Amniotic epithelial cell (primary cell): ENCODE measurements at regions not wholly inside any gene's neighbourhood (a gene's known extent, or its start where the extent isn't known, plus 50 kb on each side); places are given as distances from the start of the nearest gene placed in this dataset.
"Not testable (repeated sequence)": the region's sequence is repeated elsewhere in the genome, so short reads cannot be mapped to it uniquely, and the experiment has no call there.

Experiments used
- DNase-seq: peaks from one replicate; pipeline ENCODE4 v3.0.0-alpha.2; 2010; ENCODE audit warnings: low read depth

DNA sequence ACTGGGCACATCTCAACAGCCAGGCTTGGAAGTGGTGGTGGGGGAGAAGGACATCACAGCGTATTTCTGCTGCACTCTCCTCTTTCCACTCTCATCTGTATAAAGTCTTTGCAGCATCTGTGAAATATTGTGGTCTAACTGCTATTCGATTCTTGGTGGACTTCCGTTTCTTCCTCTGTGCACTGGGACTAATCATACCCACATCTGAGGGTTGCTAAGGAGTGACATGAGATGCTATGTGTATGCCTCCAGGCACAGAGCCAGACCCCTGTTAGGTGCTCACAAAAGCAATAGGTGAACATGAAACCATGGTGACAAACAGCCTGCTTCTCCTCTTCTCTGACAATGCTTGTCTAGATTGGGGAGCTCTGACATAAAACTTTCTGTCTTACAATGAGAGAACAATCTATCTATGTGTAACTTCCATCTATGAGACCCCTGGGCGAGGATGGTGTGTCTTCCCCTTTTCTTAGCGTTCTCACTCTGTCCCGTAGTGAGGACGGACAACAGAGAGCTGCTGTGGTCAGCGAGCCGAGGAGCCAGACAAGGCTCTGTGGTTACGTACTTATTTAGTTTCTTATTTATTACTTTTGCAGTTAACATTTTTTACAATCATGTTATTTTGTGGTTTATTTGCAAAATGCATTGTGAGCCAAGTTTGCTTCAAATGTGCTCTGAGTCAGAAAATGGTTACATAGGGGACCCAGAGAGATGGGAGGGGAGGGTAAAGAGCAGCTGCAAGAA is 196.7 kb upstream of the TPRG1 start:
- DNase-seq = peak; percentile 74

DNA sequence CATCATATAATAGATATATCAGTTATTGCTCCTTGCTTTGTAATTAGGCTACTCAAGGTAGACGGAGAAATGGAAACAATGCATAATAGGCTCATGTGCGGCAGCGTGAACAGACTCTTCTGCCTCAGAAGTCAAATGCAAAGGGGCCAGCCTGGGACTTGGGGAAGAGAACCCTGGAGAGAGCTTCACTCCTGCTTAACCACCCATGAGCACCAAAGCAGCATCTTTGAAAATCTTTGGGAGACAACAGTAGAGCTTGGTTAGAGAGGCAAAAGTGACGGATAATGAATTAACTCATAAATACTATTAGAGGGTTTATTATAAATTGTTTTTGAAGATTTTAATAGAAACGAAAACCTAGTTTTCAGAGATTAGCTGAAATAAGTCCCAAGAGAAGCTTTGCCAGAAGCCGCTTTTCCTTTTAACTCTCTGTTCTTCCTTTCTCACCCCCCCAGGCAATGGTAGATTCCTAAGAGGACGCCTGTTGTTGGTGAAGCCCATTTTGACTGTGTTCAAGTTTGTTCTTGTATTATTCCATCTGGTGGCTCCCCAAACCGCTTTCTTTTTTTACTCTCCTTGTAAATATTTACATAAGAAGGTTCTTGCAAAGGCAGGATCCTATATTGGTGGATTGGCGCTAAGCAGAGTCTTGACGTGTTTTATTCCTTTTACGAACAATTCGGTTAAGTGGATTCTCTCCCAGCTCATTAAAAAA is 196.0 kb upstream of the TPRG1 start:
- no peak for DNase-seq

DNA sequence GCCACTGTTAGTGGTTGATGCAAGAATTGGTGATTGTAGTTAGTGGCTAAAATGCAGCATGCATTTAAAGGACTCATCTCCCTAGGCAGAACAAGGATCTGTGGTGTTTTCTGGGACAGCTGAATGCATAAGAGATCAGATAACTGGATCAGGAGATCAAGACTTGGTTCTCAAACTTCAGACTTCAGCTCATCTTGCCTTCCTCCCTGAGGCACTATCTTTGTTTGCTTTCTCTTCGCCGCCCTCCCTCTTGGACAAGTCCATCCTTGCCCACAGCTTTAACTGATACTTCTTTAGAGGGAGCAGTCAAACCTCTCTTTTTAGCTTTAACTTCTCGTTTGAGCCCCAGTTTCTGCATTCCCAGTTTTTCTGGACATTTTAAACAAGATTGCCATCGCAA is 195.4 kb upstream of the TPRG1 start:
- DNase-seq = no peak

DNA sequence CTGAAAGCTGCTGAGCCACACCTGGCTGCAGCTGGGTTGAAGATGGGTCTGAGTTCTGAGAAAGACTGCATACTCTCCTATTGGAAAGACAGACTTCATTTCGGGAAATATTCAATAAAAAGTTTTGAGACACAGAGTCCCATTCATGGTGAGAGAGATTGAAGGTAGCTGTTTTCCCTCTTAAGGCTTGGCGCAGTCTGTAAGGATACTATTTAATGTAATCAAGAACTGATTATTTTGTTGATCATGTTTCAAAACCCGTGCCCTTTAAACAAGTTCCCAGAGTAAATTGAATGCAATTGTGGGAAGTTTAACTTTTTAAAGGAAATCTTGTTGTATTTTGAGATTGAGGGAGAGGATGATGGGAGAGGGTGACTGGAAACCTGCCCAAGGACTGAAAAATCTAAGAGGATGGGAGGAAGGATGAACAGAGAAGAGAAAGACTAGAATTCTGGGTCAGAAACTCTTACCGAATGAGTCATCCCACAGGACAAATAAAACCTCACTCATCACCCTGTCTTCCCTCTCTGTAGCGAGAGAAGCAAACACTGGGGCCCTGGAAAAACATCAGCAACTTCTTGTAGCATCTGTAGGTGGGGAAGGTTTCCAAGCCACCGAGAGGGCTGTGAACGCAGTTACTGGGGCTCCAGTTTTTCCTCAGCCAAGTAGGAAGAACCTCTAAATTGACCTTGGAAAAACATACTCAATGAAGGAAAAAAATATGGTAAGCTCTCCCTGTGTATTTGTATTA is 193.2 kb upstream of the TPRG1 start:
- peak; percentile 42 for DNase-seq

DNA sequence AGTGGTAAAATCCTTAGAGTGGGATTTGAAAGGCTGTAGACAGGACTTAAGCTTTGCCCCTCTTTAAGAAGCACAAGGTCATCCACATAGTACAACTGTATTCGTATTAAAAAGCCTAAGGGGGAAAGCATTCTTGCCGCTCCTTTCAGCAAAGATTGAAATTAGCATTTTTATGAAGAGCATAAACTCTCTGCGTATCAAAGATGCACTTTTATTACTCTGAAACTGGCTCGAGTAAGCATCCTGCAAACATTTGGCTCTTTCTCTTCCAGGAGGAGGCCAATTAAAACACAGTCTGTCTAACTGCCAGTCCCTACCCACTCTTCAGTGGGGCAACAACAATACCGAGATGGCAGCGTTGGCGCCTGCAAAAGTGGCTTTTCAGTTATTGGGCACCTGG is 192.5 kb upstream of the TPRG1 start:
- no peak for DNase-seq

DNA sequence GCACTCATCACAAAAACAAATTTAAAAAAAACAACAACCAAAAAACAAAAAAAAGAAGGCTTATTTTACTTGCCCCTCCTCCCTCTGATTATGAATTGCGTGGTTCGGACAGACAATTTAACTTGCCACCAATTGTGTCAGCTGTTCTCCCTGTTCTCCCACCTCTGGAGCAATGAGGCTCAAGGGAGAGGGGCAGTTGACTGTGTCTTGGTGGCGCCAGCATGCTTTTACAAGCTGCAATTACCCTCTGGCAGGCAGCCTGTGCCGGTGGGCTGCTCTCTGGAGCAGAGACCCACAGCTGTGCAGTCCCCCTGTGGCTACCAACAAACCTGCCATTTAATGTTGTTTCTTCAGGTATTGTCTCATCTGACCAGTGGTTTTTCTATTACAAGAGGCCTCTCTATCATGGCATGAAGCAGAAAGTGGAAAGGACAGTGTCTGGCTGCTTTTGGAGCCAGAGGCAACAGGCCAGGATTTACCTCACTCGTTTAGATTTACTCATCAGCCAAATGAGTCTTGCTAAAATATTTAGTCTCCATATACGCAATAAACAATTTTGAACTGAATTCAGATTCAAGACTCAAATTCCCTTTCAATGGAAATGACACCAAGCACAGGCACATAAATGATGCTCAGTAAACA is 192.0 kb upstream of the TPRG1 start:
- no peak for DNase-seq

DNA sequence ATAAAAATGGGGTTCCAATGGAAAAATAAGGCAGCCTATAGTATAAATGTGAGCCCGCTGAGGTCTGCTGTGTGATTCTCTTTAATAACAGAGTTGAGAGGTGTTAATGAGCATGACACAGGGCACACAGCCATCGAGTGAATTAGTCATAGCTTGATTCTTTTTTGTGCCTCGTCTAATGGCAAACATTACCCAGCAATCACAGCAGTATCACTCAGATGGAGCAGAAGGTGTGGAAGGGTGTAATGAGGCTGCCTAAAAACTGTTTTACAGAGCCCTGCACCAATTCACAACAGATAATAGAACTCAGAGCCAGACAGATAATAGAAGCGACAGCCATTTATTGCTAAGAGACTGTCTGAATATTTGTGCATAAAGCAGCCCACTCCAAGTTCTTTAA is 178.6 kb upstream of the TPRG1 start:
- no peak for DNase-seq

DNA sequence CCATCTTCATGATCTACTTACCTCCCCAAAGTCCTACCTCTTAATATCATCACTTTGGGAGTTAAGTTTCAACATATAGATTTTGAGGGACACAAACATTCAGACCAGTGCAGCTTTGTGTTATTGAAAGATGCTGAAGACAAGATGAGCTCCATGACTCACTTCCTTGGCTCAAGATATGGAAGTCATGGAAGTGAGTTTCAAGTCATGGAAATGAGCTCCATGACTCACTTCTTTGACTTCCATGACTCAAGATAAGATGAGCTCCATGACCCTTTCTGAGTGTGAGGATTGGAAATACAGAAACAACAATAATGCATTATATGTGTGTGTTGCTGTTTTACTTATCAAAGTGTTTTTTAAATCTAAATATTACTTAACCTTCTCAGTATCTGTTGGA is 170.2 kb upstream of the TPRG1 start:
- peak; percentile 88 for DNase-seq

DNA sequence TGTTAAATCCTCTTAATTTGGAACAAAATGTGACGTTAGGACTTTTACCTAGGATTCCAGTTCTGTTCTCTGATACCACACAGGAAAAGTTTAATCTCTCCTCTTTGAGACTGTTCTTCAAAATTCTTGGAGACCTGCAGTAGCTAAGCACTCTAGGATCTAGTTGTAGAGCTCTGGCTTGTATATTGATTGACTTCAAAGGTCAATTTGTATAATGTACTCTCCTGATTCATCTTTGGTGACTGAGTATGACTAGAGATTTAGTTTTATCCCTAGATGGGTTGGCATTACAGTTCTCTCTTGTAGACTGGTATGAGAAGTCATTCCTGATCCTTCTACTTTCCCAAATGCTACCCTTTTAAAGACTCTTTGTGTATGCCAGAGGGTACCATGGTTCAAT is 168.4 kb upstream of the TPRG1 start:
- DNase-seq = no peak

DNA sequence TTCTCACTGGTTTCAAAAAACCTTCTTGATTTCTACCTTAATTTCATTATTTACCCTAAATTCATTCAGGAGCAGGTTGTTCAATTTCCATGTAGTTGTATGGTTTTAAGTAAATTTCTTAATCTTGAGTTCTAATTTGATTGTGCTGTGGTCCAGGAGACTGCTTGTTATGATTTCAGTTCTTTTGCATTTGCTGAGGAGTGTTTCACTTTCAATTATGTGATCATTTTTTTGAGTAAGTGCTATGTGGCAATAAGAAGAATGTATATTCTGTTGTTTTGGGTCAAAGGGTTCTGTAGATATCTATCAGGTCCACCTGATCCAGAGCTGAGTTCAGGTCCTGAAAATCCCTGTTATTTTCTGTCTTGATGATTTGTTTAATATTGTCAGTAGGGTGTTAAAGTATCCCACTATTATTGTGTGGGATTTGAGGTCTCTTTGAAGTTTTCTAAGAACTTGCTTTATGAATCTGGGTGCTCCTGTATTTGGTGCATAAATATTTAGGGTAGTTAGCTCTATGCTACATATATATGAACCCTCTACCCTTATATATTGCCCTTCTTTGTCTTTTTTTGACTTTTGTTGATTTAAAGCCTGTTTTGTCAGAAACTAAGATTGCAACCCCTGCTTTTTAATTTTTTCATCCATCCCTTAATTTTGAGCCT is 158.4 kb upstream of the TPRG1 start:
- no peak for DNase-seq

DNA sequence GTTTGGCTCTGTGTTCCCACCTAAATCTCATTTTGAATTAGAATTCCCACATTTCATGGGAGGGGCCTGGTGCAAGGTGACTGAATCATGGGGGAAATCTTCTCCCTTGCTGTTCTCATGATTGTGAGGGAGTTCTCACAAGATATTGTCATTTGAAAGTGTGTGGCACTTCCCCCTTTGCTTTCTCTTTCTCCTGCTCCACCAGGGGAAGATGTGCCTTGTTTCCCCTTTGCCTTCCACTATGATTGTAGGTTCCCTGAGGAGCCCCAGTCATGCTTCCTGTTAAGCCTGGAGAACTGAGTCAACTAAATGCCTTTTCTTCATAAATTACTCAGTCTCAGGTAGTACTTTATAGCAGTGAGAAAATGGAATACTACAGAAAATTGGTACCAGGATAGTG is 157.2 kb upstream of the TPRG1 start:
- no peak for DNase-seq

DNA sequence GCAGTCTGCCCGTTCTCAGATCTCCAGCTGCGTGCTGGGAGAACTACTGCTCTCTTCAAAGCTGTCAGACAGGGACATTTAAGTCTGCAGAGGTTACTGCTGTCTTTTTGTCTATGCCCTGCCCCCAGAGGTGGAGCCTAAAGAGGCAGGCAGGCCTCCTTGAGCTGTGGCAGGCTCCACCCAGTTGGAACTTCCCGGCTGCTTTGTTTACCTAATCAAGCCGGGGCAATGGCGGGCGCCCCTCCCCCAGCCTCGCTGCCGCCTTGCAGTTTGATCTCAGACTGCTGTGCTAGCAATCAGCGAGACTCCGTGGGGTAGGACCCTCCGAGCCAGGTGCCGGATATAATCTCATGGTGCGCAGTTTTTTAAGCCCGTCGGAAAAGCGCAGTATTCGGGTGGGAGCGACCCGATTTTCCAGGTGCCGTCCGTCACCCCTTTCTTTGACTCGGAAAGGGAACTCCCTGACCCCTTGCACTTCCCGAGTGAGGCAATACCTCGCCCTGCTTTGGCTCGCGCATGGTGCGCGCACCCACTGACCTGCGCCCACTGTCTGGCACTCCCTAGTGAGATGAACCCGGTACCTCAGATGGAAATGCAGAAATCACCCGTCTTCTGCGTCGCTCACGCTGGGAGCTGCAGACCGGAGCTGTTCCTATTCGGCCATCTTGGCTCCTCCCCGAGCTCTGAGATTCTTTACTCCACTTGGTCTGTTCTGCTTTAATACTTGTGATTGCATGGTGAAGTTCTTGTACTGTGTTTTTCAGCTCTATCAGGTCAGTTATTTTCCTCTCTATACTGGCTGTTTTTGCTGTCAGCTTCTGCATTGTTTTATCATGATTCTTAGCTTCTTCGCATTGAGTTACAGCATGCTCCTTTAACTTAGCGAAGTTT is 148.9 kb upstream of the TPRG1 start:
- not testable (repeated sequence) for DNase-seq

DNA sequence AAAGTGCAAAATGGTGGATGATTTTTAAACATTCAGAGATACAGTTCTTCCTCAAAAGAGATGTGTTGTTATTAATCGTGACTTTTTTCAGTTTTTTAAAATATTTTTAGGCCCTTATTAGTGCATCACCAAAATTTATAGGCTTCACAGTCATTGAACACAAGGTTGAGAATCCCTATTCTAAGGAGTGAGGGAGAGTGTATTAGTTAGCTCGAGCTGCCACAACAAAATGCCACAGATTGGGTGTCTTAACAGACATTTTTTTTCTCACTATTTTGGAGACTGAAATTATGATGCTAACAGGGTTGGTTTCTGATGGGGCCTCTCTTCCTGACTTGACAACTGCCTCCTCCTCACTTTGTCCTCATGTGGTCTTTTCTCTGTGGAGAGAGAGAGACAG is 145.9 kb upstream of the TPRG1 start:
- no peak for DNase-seq

DNA sequence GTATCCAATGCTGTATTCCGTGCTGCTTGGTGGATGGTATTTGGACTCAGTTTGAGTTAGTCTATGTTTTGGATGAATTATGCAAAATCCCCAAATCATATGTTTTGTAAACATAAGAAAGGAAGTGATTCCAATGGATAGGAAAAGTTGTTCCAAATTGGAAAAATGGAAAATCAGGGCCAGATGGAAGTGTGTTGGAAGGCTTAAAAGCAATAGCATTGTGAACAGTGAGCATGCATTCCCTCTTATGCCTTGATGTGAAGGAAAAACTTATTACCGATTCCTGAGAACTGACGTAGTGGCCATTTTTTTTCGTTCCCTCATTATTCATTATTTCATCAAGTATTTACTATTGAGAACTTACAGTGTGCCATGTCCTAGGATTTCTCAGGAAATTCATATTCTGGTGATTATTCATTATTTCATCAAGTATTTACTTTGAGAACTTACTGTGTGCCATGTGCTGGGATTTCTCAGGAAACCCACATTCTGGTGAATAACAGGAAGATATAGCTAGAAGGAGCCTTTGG is 144.1 kb upstream of the TPRG1 start:
- no peak for DNase-seq

DNA sequence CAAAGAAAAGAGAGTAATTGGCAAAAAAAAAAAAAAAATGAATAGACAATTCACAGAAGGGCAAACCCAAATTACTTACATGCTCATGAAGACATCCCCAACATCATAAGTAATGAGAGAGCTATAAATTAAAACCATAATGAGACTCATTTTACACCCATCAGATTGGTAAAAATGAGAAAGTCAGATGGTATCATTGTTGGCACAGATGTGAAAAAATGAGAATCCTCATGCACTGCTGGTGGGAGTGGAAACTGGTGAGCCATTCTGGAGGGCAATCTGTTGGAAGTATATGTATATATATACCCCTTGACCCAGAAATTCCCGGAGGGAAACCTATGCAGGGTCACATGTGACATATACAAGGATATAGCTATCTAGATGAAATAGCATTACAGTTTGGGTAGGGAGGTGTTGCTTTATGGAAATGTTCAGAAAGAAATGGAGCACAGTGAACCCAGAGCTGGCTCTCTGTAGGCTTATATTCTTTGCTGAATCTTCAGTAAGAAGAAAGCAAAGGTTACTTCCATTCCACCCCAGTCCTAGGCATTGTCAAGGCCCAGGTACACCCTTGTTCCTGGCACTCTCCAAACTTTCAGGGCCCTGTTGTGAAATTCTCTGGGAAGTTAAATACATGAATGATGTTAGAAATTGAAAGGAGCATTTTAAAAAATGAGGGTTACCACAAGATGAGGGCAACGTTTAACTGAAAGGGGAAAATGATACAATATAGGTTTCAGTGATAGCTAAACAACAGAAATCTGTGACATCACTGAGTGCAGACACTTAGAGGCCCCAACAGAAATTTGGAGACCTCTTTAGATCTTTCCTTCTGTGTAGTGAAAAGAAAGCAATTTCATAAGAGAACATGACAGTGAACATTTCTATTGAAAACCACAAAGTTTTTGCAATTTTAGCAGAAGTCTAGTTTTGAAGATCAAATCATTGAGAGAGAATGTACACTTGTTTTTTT is 132.7 kb upstream of the TPRG1 start:
- no peak for DNase-seq

DNA sequence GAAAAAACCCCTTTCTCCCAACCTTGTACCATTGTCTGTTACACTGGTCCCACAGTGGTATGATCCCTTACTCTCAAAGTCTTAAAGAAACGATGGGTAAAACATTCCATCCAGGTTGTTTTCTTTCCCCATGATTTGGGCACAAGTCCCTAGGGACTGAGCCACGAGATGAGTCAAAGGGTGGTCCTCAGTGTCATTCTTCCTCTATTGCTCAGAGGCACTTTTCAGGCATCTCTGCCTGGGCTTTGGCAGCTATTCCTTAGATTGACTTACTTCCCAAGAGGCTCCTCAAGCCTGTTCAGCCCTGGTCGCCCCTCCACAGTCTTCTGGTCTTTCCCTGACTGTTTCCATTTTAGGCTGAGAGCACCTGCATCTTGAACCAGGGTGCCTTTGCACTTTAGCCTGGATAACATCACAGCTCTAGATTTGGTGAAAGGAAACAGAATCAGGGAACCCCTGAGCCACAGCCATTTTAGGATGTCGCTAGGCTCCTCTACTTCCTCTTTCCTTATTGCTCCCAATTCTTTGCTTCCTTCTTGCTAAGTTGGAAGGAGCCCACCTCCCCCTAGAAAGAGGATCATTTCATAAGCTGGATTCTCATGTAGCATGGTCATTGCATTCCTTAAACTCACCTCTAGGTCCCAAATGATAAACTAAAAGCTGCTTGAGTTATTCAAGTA is 131.0 kb upstream of the TPRG1 start:
- no peak for DNase-seq

DNA sequence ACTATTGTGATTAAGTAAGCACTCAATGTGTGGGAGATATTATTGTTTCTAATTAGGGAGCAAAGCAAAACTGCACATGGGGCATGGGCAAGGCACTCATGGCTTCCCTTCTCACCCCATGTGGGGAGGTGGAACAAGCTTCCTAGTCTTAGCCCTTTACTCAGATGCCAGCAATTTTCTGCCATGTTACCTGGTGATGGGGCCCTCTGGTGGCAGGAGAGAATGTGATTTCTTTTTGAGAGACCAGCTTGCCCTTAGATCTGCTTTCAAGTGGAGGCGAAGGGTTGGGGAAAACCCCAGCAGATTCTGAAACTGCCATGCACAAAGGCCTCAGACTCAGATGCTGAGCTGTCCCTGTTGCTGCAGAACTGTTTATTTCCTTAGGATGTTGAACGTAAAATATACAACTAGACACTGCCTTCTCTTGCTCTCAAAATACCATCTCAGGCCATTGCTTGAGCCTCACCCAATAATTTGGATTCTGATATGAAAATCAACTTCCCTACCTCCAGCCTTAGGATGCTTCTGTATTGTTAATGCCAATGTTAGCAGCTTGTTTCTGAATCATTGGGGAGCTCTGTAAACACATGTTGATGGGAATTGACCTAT is 130.2 kb upstream of the TPRG1 start:
- peak; percentile 54 for DNase-seq

DNA sequence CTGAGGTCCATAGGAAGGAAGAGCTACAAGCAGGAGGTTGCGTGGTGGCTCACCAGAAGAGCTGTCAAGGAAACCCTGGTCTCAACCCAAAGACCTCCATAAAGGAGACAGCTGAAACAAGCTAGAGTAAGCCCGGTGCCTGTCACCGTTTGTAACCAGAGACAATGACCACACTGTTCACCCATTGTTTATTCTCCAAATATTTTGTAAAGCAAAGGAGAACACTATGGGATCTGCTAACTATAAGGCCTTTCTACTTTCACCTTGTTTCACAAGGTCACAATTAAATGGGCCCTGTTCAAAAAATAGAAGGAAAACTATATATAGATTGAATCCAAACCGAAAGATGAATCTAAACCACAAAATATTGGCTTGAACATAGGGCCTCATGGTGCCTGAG is 128.9 kb upstream of the TPRG1 start:
- no peak for DNase-seq
